ENCODE measurements at regions not wholly inside any gene's neighbourhood (a gene's known extent, or its start where the extent isn't known, plus 50 kb on each side); places are given as distances from the start of the nearest gene placed in this dataset.
A peak's percentile ranks its signal among the peaks of the same experiment; 100 is the strongest.

DNA sequence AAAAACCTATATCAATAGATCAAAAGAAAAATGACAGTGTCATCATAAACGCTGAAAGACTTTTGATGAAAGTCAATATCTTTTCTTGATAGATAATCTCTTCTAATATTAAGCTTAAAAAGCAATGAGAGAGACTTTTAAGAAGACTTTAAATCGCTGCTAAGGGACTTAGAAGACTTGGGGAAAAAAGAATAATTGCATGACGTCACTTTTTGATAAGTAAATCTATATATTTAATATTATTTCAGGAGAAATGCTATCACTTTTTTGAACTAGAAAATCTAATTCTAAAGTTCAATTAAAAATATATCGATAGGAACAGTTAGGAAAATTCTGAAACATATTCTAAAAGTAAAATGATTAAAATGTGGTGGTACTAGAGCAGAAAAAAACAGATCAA is 78.7 kb upstream of the TSHZ2 start:
- no peak overlapping the region for H3K27ac ChIP-seq (ENCODE audit: low read depth in 1 of 2, low read length in 2 of 2)
- TF ChIP-seq GABPA (IDR thresholded peaks at IDR 0.05 in 1 of 2, conservative IDR thresholded peaks at IDR 0.05 in 1 of 2) (no peak), TAF1 (conservative IDR thresholded peaks at IDR 0.05) (no peak), RAD21 (IDR thresholded peaks at IDR 0.05) (no peak), HNF4G (IDR thresholded peaks at IDR 0.05) (no peak), EGR1 (IDR thresholded peaks at IDR 0.05; ENCODE audit: low read depth in 2 of 2) (no peak), NR2F2 (IDR thresholded peaks at IDR 0.05) (no peak), HNF4A (conservative IDR thresholded peaks at IDR 0.05) (no peak), FOXA1 (IDR thresholded peaks at IDR 0.05) (no peak), RXRA (IDR thresholded peaks at IDR 0.05) (no peak), SP1 (IDR thresholded peaks at IDR 0.05) (no peak), JUND (IDR thresholded peaks at IDR 0.05) (no peak), YY1 (IDR thresholded peaks at IDR 0.05) (no peak), FOXA2 (IDR thresholded peaks at IDR 0.05) (no peak)
- TF ChIP-seq, protein P1, sequence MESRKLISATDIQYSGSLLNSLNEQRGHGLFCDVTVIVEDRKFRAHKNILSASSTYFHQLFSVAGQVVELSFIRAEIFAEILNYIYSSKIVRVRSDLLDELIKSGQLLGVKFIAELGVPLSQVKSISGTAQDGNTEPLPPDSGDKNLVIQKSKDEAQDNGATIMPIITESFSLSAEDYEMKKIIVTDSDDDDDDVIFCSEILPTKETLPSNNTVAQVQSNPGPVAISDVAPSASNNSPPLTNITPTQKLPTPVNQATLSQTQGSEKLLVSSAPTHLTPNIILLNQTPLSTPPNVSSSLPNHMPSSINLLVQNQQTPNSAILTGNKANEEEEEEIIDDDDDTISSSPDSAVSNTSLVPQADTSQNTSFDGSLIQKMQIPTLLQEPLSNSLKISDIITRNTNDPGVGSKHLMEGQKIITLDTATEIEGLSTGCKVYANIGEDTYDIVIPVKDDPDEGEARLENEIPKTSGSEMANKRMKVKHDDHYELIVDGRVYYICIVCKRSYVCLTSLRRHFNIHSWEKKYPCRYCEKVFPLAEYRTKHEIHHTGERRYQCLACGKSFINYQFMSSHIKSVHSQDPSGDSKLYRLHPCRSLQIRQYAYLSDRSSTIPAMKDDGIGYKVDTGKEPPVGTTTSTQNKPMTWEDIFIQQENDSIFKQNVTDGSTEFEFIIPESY (IDR thresholded peaks at IDR 0.05), result no peak
- TF ChIP-seq, protein P2, sequence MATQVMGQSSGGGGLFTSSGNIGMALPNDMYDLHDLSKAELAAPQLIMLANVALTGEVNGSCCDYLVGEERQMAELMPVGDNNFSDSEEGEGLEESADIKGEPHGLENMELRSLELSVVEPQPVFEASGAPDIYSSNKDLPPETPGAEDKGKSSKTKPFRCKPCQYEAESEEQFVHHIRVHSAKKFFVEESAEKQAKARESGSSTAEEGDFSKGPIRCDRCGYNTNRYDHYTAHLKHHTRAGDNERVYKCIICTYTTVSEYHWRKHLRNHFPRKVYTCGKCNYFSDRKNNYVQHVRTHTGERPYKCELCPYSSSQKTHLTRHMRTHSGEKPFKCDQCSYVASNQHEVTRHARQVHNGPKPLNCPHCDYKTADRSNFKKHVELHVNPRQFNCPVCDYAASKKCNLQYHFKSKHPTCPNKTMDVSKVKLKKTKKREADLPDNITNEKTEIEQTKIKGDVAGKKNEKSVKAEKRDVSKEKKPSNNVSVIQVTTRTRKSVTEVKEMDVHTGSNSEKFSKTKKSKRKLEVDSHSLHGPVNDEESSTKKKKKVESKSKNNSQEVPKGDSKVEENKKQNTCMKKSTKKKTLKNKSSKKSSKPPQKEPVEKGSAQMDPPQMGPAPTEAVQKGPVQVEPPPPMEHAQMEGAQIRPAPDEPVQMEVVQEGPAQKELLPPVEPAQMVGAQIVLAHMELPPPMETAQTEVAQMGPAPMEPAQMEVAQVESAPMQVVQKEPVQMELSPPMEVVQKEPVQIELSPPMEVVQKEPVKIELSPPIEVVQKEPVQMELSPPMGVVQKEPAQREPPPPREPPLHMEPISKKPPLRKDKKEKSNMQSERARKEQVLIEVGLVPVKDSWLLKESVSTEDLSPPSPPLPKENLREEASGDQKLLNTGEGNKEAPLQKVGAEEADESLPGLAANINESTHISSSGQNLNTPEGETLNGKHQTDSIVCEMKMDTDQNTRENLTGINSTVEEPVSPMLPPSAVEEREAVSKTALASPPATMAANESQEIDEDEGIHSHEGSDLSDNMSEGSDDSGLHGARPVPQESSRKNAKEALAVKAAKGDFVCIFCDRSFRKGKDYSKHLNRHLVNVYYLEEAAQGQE (IDR thresholded peaks at IDR 0.05), result no peak
- TF ChIP-seq, protein P3, sequence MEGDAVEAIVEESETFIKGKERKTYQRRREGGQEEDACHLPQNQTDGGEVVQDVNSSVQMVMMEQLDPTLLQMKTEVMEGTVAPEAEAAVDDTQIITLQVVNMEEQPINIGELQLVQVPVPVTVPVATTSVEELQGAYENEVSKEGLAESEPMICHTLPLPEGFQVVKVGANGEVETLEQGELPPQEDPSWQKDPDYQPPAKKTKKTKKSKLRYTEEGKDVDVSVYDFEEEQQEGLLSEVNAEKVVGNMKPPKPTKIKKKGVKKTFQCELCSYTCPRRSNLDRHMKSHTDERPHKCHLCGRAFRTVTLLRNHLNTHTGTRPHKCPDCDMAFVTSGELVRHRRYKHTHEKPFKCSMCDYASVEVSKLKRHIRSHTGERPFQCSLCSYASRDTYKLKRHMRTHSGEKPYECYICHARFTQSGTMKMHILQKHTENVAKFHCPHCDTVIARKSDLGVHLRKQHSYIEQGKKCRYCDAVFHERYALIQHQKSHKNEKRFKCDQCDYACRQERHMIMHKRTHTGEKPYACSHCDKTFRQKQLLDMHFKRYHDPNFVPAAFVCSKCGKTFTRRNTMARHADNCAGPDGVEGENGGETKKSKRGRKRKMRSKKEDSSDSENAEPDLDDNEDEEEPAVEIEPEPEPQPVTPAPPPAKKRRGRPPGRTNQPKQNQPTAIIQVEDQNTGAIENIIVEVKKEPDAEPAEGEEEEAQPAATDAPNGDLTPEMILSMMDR (IDR thresholded peaks at IDR 0.05; ENCODE audit: low read depth, low read length, missing input control), result no peak
- TF ChIP-seq, protein P4, sequence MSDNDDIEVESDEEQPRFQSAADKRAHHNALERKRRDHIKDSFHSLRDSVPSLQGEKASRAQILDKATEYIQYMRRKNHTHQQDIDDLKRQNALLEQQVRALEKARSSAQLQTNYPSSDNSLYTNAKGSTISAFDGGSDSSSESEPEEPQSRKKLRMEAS (IDR thresholded peaks at IDR 0.05), result no peak
- DNase-seq (ENCODE audit: low spot score), result no peak
- 88% methylated on average over 4 of the region's 4 CpGs for WGBS
- no peaks in the 10 kb centered on the region for H3K9me3 ChIP-seq (ENCODE audit: control insufficient read depth in 4 of 4, low read length in 3 of 4)
- H3K27me3 ChIP-seq (ENCODE audit: control insufficient read depth in 4 of 4, insufficient read depth in 4 of 4, low read length in 3 of 4), result no peaks in the 10 kb centered on the region
- no peaks in the 10 kb centered on the region for H3K4me1 ChIP-seq (ENCODE audit: control insufficient read depth in 4 of 4, insufficient read depth in 4 of 4, low read length in 3 of 4)
- peaks cover 0 to 2% (median 0%) of the 10 kb centered on the region in 4 donors for H3K36me3 ChIP-seq (ENCODE audit: control insufficient read depth in 4 of 4, insufficient read depth in 3 of 4, low read depth in 1 of 4, low read length in 3 of 4)
- no peak overlapping the region for H3K9ac ChIP-seq (ENCODE audit: low read depth in 1 of 2, low read length in 2 of 2)
- H3K4me3 ChIP-seq (ENCODE audit: low read depth in 1 of 3, low read length in 3 of 3), result no peak overlapping the region

DNA sequence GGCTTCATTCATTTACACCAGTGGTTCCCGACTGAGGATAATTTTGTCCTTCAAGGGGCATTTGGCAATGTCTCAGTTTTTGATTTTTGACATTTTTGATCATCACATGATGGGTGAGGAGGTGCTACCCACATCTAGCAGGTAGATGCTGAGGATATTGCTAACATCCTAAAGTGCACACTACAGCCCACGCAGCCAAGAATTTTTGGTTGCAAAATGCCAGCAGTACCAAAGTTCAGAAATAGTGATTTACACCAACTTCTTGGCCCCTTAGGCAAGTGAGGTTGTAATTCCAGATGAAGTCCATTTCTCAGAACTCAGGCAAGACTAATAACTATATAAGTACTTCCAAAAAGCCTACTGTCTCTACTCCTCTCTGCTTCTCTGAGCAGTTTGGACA is 80.1 kb upstream of the TSHZ2 start:
- no peak overlapping the region for H3K27ac ChIP-seq (ENCODE audit: low read depth in 1 of 2, low read length in 2 of 2)
- H3K27me3 ChIP-seq (ENCODE audit: control insufficient read depth in 4 of 4, insufficient read depth in 4 of 4, low read length in 3 of 4), result no peaks in the 10 kb centered on the region
- H3K9ac ChIP-seq (ENCODE audit: low read depth in 1 of 2, low read length in 2 of 2), result no peak overlapping the region
- no peak for DNase-seq (ENCODE audit: low spot score)
- H3K4me3 ChIP-seq (ENCODE audit: low read depth in 1 of 3, low read length in 3 of 3), result no peak overlapping the region
- H3K9me3 ChIP-seq (ENCODE audit: control insufficient read depth in 4 of 4, low read length in 3 of 4), result no peaks in the 10 kb centered on the region
- no peaks in the 10 kb centered on the region for H3K36me3 ChIP-seq (ENCODE audit: control insufficient read depth in 4 of 4, insufficient read depth in 3 of 4, low read depth in 1 of 4, low read length in 3 of 4)
- H3K4me1 ChIP-seq (ENCODE audit: control insufficient read depth in 4 of 4, insufficient read depth in 4 of 4, low read length in 3 of 4), result no peaks in the 10 kb centered on the region
- TF ChIP-seq EGR1 (IDR thresholded peaks at IDR 0.05; ENCODE audit: low read depth in 2 of 2) (no peak), HNF4A (conservative IDR thresholded peaks at IDR 0.05) (peak in 1 of 2 donors; percentile 42)
- WGBS, result 56% methylated on average over 2 of the region's 2 CpGs
